Upper lobe of right lung (tissue), 1 donor: ENCODE measurements at regions not wholly inside any gene's neighbourhood (a gene's known extent, or its start where the extent isn't known, plus 50 kb on each side); places are given as distances from the start of the nearest gene placed in this dataset.

Source experiments
- ATAC-seq: fragments of 200-7000 bp; cut with Tn5 transposase; one replicate; pipeline ENCODE4 v1.9.1; 2020; ENCODE audit warnings: mild to moderate bottlenecking, moderate library complexity
- DNase-seq: peaks from one replicate; pipeline ENCODE4 v3.0.0-alpha.2; 2020
- H3K27ac ChIP-seq: fragments of 200-600 bp; one replicate; pipeline ENCODE4 v1.8.0; 2022
- H3K27me3 ChIP-seq: fragments of 200-600 bp; one replicate; pipeline ENCODE4 v1.8.0; 2022; ENCODE audit warnings: mild to moderate bottlenecking
- H3K36me3 ChIP-seq: fragments of 200-600 bp; one replicate; pipeline ENCODE4 v1.8.0; 2022
- H3K4me1 ChIP-seq: fragments of 200-600 bp; one replicate; pipeline ENCODE4 v1.8.0; 2022
- H3K4me3 ChIP-seq: fragments of 200-600 bp; one replicate; pipeline ENCODE4 v1.8.0; 2022; ENCODE audit warnings: mild to moderate bottlenecking
- H3K9me3 ChIP-seq: fragments of 200-600 bp; one replicate; pipeline ENCODE4 v1.8.0; 2022
- CTCF ChIP-seq: fragments of 200-600 bp; IDR thresholded peaks from one replicate; pipeline ENCODE4 v1.8.0; 2022; ENCODE audit warnings: antibody characterized with exemption
- intact Hi-C: fragments of 100-400 bp; cut with DNase I; formaldehyde crosslinking; loops from one replicate; pipeline ENCODE4 v1.11.0; 2022
- donor health status: DM: no; HTN: yes; CAD: no; lungs with severe emphysema.

DNA sequence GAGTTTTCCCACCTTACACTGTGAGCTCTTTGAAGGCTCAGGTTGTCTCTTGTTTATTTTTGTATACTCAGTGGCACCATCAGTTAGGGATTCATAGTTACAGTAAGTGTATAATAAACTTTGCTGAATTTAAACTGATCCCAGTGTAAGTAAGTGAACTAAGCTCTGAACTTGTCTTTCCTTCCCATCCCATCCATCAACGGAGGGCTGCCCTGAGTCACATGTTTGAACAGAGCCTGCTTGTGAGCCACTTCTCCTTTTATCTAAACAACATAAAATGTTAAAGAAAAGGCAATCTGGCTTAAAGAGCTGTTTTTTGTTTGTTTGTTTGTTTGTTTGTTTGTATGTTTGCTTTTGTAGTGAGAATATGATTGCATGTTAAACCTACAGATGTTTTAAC, 185.7 kb upstream of the MARCKS start:
- no peaks in the 10 kb centered on the region for H3K9me3 ChIP-seq
- no peak overlapping the region for H3K4me3 ChIP-seq
- no peak for TF ChIP-seq CTCF
- no peak overlapping the region for H3K27ac ChIP-seq
- peak; percentile 31 for ATAC-seq
- no peaks in the 10 kb centered on the region for H3K36me3 ChIP-seq
- no peaks in the 10 kb centered on the region for H3K27me3 ChIP-seq
- DNase-seq = no peak
- H3K4me1 ChIP-seq = peaks cover 21% of the 10 kb centered on the region
- intact Hi-C loops = no loop called here

DNA sequence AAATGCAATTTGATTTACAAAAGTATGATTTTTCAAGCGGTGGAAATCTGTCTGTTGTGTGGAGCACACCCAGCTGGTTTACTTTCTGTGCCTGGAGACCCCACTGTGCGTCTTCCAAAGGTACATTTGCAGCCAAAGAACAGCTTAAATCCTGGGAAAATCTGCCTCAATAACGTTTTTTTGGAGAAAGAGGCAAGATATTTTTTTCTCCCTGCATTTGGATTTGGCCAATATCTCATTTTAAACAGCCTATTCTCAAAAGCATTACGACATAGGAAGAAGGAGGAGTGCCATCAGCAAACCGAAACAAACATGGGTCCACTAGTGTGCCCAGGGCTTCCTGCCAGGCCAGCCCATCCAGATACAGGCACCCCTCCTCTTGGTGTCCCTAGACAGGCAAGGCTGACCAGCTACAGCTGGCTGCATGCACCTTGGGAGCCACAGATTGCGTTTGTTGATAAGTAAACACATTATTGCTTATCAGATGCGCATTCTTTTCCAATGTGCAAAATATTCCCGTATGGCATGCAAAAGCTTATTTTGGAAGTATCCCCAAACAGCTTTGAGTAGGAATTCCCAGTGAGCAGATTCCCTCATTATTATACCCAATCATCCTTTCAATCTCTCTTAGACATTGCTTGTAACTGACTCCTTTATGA, 184.5 kb upstream of the MARCKS start:
- Histone ChIP-seq H3K36me3 (no peaks in the 10 kb centered on the region), H3K4me1 (peaks cover 21% of the 10 kb centered on the region), H3K27me3 (no peaks in the 10 kb centered on the region), H3K9me3 (no peaks in the 10 kb centered on the region), H3K4me3 (peak overlapping the region; percentile 12), H3K27ac (peak overlapping the region; percentile 37)
- intact Hi-C loops = no loop called here
- peak; percentile 73 for ATAC-seq
- peak; percentile 67 for DNase-seq
- TF ChIP-seq CTCF = no peak

GRCh38 chr6:113674075-113674474, 183.1 kb upstream of the MARCKS start:
- intact Hi-C loops = no loop called here
- no peak overlapping the region for H3K4me3 ChIP-seq
- no peak for ATAC-seq
- TF ChIP-seq CTCF = no peak
- no peak for DNase-seq
- H3K9me3 ChIP-seq = no peaks in the 10 kb centered on the region
- no peak overlapping the region for H3K27ac ChIP-seq
- H3K27me3 ChIP-seq = no peaks in the 10 kb centered on the region
- peaks cover 15% of the 10 kb centered on the region for H3K4me1 ChIP-seq
- H3K36me3 ChIP-seq = no peaks in the 10 kb centered on the region

DNA sequence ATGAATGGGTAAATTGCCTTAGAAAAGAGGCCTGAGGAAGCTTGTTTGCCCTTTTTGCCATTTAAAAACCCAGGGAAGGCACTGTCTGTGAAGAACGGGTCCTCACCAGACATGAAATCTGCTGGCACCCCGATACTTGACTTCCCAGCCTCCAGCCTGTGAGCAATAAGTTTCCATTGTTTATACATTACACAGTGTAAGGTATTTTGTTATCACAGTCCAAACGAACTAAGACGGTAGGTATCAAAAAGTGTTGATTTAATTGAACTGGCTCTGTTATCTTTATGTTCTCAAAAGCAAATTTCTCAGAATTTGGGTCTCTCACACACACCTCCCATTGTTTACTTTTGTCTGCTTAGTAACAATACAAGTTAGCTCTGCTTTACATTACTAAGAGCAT, 181.1 kb upstream of the MARCKS start:
- H3K27me3 ChIP-seq = no peaks in the 10 kb centered on the region
- intact Hi-C loops = no loop called here
- TF ChIP-seq CTCF = no peak
- no peak overlapping the region for H3K4me3 ChIP-seq
- peaks cover 11% of the 10 kb centered on the region for H3K4me1 ChIP-seq
- no peak for DNase-seq
- no peak overlapping the region for H3K27ac ChIP-seq
- H3K9me3 ChIP-seq = no peaks in the 10 kb centered on the region
- no peak for ATAC-seq
- no peaks in the 10 kb centered on the region for H3K36me3 ChIP-seq

GRCh38 chr6:113676968-113677367, 180.2 kb upstream of the MARCKS start:
- intact Hi-C loops = no loop called here
- ATAC-seq (no peak), DNase-seq (no peak)
- no peak overlapping the region for H3K4me3 ChIP-seq
- peaks cover 2% of the 10 kb centered on the region for H3K4me1 ChIP-seq
- no peak for TF ChIP-seq CTCF
- H3K27me3 ChIP-seq = no peaks in the 10 kb centered on the region
- H3K36me3 ChIP-seq = no peaks in the 10 kb centered on the region
- no peak overlapping the region for H3K27ac ChIP-seq
- H3K9me3 ChIP-seq = no peaks in the 10 kb centered on the region

GRCh38 chr6:113679051-113679450, 178.1 kb upstream of the MARCKS start:
- Histone ChIP-seq H3K36me3 (no peaks in the 10 kb centered on the region), H3K27ac (no peak overlapping the region), H3K9me3 (no peaks in the 10 kb centered on the region), H3K4me3 (no peak overlapping the region), H3K4me1 (no peaks in the 10 kb centered on the region), H3K27me3 (no peaks in the 10 kb centered on the region)
- DNase-seq = no peak
- no peak for ATAC-seq
- no peak for TF ChIP-seq CTCF
- intact Hi-C loops = no loop called here
